BLaER1 (cell line): ENCODE measurements at regions not wholly inside any gene's neighbourhood (a gene's known extent, or its start where the extent isn't known, plus 50 kb on each side); places are given as distances from the start of the nearest gene placed in this dataset.
"Not testable (repeated sequence)": the region's sequence is repeated elsewhere in the genome, so short reads cannot be mapped to it uniquely, and the experiment has no call there.

Experiments
- H3K27ac ChIP-seq: shearing (Covaris generic); formaldehyde crosslinking; 2 replicates; pipeline ENCODE4 v1.8.1; 2022
- H3K27me3 ChIP-seq: shearing (Covaris generic); formaldehyde crosslinking; 2 replicates; pipeline ENCODE4 v1.8.1; 2022
- H3K36me3 ChIP-seq: shearing (Covaris generic); formaldehyde crosslinking; 2 replicates; pipeline ENCODE4 v1.8.1; 2022
- H3K4me1 ChIP-seq: shearing (Covaris generic); formaldehyde crosslinking; 2 replicates; pipeline ENCODE4 v1.8.1; 2022
- H3K4me2 ChIP-seq: shearing (Covaris generic); formaldehyde crosslinking; 2 replicates; pipeline ENCODE4 v1.8.1; 2022
- H3K4me3 ChIP-seq: shearing (Covaris generic); formaldehyde crosslinking; 2 replicates; pipeline ENCODE4 v1.8.1; 2022
- H3K9ac ChIP-seq: shearing (Covaris generic); formaldehyde crosslinking; 2 replicates; pipeline ENCODE4 v1.8.1; 2022
- H3K9me3 ChIP-seq: shearing (Covaris generic); formaldehyde crosslinking; 2 replicates; pipeline ENCODE4 v1.8.1; 2022
- H4K20me1 ChIP-seq: shearing (Covaris generic); formaldehyde crosslinking; 2 replicates; pipeline ENCODE4 v1.8.1; 2022
- Cebpa-rat ChIP-seq: shearing (Covaris generic); IDR thresholded peaks from 2 replicates; pipeline ENCODE4 v1.8.1; 2022

- H3K27me3 ChIP-seq, result no peaks in the 10 kb centered on the region
- H3K4me1 ChIP-seq, result no peaks in the 10 kb centered on the region
These were observed 70.6 kb upstream of the CENPE start for GRCh38 chr4:103268746-103269145.

DNA sequence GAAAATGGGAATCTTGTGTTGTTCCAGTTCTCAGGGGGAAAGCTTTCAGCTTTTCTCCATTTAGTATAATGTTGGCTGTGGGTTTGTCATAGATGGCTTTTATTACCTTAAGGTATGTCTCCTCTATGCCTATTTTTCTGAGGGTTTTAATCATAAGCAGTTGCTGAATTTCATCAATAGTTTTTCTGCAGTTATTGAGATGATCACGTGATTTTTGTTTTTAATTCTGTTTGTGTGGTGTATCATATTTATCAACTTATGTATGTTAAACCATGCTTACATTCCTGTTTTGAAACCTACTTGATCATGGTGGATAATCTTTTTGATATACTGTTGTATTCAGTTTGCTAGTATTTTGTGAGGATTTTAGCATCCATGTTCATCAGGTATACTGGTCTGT lies 66.8 kb upstream of the CENPE start:
- no peak for TF ChIP-seq Cebpa-rat
- H3K27ac ChIP-seq, result no peak overlapping the region
- no peaks in the 10 kb centered on the region for H3K27me3 ChIP-seq
- H3K9me3 ChIP-seq, result no peaks in the 10 kb centered on the region
- H3K4me2 ChIP-seq, result no peak overlapping the region
- H3K36me3 ChIP-seq, result no peaks in the 10 kb centered on the region
- H3K9ac ChIP-seq, result no peak overlapping the region
- H3K4me1 ChIP-seq, result no peaks in the 10 kb centered on the region
- no peak overlapping the region for H3K4me3 ChIP-seq
- no peaks in the 10 kb centered on the region for H4K20me1 ChIP-seq

More at GRCh38 chr4:103268746-103269145, 70.6 kb upstream of the CENPE start:
- H3K9me3 ChIP-seq, result peaks cover 9% of the 10 kb centered on the region; the same call in 1 of the 2 replicates
- no peak overlapping the region for H3K9ac ChIP-seq
- no peaks in the 10 kb centered on the region for H4K20me1 ChIP-seq
- no peaks in the 10 kb centered on the region for H3K36me3 ChIP-seq
- H3K4me2 ChIP-seq, result no peak overlapping the region
- H3K27ac ChIP-seq, result no peak overlapping the region
- TF ChIP-seq Cebpa-rat, result no peak
- no peak overlapping the region for H3K4me3 ChIP-seq

GRCh38 chr4:103256068-103256467 lies 57.9 kb upstream of the CENPE start:
- H3K4me1 ChIP-seq, H4K20me1 ChIP-seq, H3K36me3 ChIP-seq, H3K9ac ChIP-seq, H3K27me3 ChIP-seq, H3K27ac ChIP-seq, H3K4me3 ChIP-seq, H3K4me2 ChIP-seq, H3K9me3 ChIP-seq: not testable (repeated sequence)
